HAP-1 (cell line): ENCODE measurements at regions not wholly inside any gene's neighbourhood (a gene's known extent, or its start where the extent isn't known, plus 50 kb on each side); places are given as distances from the start of the nearest gene placed in this dataset.
A peak's percentile ranks its signal among the peaks of the same experiment; 100 is the strongest.

Source experiments
- DNase-seq, 2 experiments: peaks; one replicate each; pipeline ENCODE4 v3.0.0-alpha.2; 2016 to 2020; ENCODE audit warnings: low spot score in 2 of 2
- H3K27me3 ChIP-seq: fragments of 250-450 bp; sonication (Bioruptor Pico); 2 replicates; pipeline ENCODE4 v1.5.1; 2020; ENCODE audit warnings: low read depth, mild to moderate bottlenecking, moderate library complexity
- H3K36me3 ChIP-seq: fragments of 250-450 bp; sonication (Bioruptor Pico); replicated peaks from 2 replicates; pipeline ENCODE4 v1.5.1; 2020; ENCODE audit warnings: mild to moderate bottlenecking
- H3K4me1 ChIP-seq: fragments of 250-450 bp; sonication (Bioruptor Pico); 2 replicates; pipeline ENCODE4 v1.5.1; 2020; ENCODE audit warnings: mild to moderate bottlenecking
- H3K4me3 ChIP-seq: fragments of 250-450 bp; sonication (Bioruptor Pico); 2 replicates; pipeline ENCODE4 v1.5.1; 2020; ENCODE audit warnings: mild to moderate bottlenecking, moderate library complexity
- H3K9me3 ChIP-seq: fragments of 250-450 bp; sonication (Bioruptor Pico); 2 replicates; pipeline ENCODE4 v1.5.1; 2020; ENCODE audit warnings: mild to moderate bottlenecking, moderate library complexity
- in situ Hi-C: fragments of 300-500 bp; cut with MboI; formaldehyde crosslinking; loops from 3 replicates; pipeline ENCODE4 v1.14.3; 2020; ENCODE audit warnings: low sequenced_read_pairs, inconsistent platforms, mixed read lengths

DNA sequence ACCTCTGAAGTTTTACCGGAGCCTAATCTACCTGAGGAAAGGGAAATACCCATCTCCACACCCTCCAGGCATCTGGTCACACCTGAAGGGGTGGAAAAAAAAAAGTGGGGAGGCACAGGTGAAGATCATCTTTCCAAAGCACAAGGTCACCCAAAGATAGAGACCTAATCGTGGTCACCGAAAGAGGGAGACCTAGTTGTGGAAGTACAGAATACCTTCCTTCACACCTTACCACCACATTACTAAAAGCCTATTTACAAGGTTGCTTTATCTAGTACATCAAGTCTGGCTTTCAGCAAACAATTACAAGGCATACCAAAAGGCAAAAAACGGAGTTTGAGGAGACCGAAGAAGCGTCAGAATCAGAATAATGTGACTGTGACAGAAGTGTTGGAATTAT lies 110.0 kb upstream of the ARPP21 start:
- in situ Hi-C loops: no loop called here
- no peak overlapping the region for H3K4me3 ChIP-seq
- peaks cover 5% of the 10 kb centered on the region; the same call in 1 of the 2 replicates for H3K4me1 ChIP-seq
- H3K36me3 ChIP-seq: no peaks in the 10 kb centered on the region
- no peak for DNase-seq
- no peaks in the 10 kb centered on the region for H3K9me3 ChIP-seq
- no peaks in the 10 kb centered on the region for H3K27me3 ChIP-seq

DNA sequence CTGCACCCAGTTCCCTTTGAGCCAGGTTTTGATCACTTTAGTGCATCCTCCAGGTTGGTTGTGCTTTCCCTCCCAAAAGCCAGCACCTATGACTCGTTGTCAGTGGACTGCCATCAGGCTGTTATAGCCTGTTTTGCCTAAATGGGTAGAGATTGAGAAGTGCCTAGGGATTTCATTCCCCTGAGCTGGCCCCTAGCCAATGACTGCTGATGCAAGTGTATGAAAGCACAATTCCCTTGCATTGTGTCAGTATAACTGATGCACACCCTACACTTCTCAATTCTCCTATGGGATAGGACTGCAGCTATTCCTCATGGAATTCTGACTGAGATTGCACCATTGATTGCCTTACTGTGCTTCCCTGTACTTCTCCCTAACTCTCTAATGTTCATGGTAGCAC lies 102.1 kb upstream of the ARPP21 start:
- peaks cover 2% of the 10 kb centered on the region; the same call in 1 of the 2 replicates for H3K4me1 ChIP-seq
- H3K27me3 ChIP-seq: no peaks in the 10 kb centered on the region
- no peaks in the 10 kb centered on the region for H3K9me3 ChIP-seq
- DNase-seq: peak in 1 of 2 experiments; percentile 15
- H3K36me3 ChIP-seq: no peaks in the 10 kb centered on the region
- in situ Hi-C loops: no loop called here
- H3K4me3 ChIP-seq: no peak overlapping the region

DNA sequence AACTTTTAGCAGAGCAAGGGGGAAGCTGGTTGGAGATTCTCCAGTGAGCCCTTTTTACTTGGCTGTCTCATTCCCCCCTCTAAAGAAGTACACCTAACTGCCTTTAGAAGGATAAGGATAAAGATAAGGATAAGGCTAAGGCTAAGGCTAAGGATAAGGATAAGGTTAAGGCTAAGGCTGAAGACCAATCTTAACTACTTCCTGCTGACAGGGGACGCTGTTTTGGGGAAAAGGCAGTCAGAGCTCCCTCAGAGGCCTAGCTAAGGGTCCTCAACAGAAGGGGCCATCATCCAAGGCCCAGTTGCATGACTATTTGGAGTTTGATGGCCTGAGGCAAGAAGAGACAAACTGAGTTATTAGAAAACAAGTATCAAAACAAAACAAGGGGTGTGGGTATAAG lies 94.3 kb upstream of the ARPP21 start:
- in situ Hi-C loops: no loop called here
- H3K36me3 ChIP-seq: no peaks in the 10 kb centered on the region
- H3K4me3 ChIP-seq: no peak overlapping the region
- no peaks in the 10 kb centered on the region for H3K27me3 ChIP-seq
- no peaks in the 10 kb centered on the region for H3K9me3 ChIP-seq
- DNase-seq: no peak
- H3K4me1 ChIP-seq: no peaks in the 10 kb centered on the region

DNA sequence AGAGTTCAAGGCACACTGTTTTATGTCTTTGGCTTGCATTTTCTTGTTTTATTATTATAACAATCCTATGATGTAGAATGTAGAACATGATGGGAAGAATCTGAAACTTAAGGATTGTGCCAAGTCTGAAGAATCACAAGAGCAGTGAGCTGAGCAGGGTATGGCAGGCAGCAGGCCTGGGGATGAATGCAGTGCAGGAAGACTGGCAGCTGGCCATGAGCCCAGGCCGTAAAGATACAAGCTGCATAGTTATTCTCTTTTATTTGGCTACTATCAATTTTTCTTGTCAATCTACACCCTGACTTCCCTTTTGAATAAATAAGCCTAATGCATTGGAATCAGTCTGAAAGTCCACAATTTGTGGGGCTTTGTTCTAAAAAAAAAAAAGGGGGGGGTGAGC lies 89.6 kb upstream of the ARPP21 start:
- Histone ChIP-seq H3K4me3 (no peak overlapping the region), H3K9me3 (no peaks in the 10 kb centered on the region), H3K36me3 (no peaks in the 10 kb centered on the region), H3K4me1 (no peaks in the 10 kb centered on the region), H3K27me3 (no peaks in the 10 kb centered on the region)
- DNase-seq: peak in 1 of 2 experiments; percentile 7
- in situ Hi-C loops: no loop called here

DNA sequence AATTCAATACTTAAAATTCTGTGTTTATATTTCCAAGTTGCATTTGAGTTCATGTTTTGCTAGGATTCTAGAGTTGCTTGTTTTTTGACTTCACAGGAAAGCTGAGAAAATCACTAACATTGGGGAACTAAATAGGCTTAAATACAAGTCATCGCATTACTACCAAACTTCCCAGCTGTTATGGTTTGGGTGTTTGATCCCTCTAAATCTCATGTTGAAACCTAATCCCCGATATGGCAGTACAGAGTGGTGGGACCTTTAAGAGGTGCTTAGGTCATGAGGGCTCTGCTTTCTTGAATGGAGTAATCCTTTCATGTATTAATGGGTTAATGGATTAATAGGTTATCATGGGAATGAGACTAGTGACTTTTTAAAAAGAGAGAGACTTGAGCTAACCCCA lies 77.2 kb upstream of the ARPP21 start:
- in situ Hi-C loops: no loop called here

DNA sequence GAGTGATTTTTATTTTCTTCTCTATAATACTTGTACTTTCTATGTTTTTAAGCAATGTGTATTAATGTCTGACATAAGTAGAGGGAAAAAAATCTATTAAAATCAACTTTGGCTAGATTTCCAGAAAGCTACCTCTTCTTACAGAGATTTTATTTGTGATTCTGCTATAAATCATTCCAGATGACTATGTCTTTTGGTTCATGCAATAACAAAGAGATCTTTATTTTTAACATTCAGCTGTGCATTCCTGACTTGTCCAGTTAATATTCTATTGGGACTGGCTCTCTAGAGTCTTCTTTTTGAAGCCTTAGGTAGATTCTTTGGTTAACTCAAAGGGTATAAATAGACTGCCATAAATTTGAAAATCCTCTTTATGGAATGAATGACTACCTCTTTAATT lies 74.3 kb upstream of the ARPP21 start:
- Histone ChIP-seq H3K4me3 (no peak overlapping the region), H3K36me3 (no peaks in the 10 kb centered on the region), H3K4me1 (no peaks in the 10 kb centered on the region), H3K27me3 (no peaks in the 10 kb centered on the region), H3K9me3 (no peaks in the 10 kb centered on the region)
- no peak for DNase-seq
- in situ Hi-C loops: no loop called here

More for the DNA sequence above, 77.2 kb upstream of the ARPP21 start:
- Histone ChIP-seq H3K4me3 (no peak overlapping the region), H3K36me3 (no peaks in the 10 kb centered on the region), H3K27me3 (no peaks in the 10 kb centered on the region), H3K4me1 (no peaks in the 10 kb centered on the region), H3K9me3 (no peaks in the 10 kb centered on the region)
- DNase-seq: no peak
